Suprapubic skin (tissue), 4 donors: ENCODE measurements at regions not wholly inside any gene's neighbourhood (a gene's known extent, or its start where the extent isn't known, plus 50 kb on each side); places are given as distances from the start of the nearest gene placed in this dataset.

Source experiments
- DNase-seq, 2 donors: peaks; one replicate each; pipeline ENCODE4 v3.0.0-alpha.2; 2019; ENCODE audit warnings: low spot score in 2 of 2
- H3K27ac ChIP-seq: fragments of 200-600 bp; sonication (generic); one replicate; pipeline ENCODE4 v1.5.1; 2019
- H3K27me3 ChIP-seq: fragments of 200-600 bp; sonication (generic); one replicate; pipeline ENCODE4 v1.5.1; 2019
- H3K36me3 ChIP-seq: fragments of 200-600 bp; sonication (generic); one replicate; pipeline ENCODE4 v1.5.1; 2019
- H3K4me1 ChIP-seq: fragments of 200-600 bp; sonication (generic); one replicate; pipeline ENCODE4 v1.5.1; 2019
- H3K4me3 ChIP-seq: fragments of 200-600 bp; sonication (generic); one replicate; pipeline ENCODE4 v1.5.1; 2019; ENCODE audit warnings: mild to moderate bottlenecking
- H3K9me3 ChIP-seq: fragments of 200-600 bp; sonication (generic); one replicate; pipeline ENCODE4 v1.5.1; 2019
- EP300 ChIP-seq: sonication (generic); formaldehyde crosslinking; IDR thresholded peaks from one replicate; pipeline ENCODE4 v1.6.1; 2017; ENCODE audit warnings: antibody characterized with exemption
- POLR2A ChIP-seq, 2 donors: fragments of 450-650 bp; IDR thresholded peaks; one replicate each; pipeline ENCODE4 v1.6.1; 2017; ENCODE audit warnings: antibody characterized with exemption in 2 of 2, mild to moderate bottlenecking in 2 of 2, moderate library complexity in 2 of 2
- POLR2AphosphoS5 ChIP-seq, 3 donors: sonication (generic); formaldehyde crosslinking; IDR thresholded peaks; one replicate each; pipeline ENCODE4 v1.6.1; 2017; ENCODE audit warnings: antibody characterized with exemption in 3 of 3
- WGBS: methylation state at CpG from one replicate; pipeline ENCODE4 v1.1.5; 2018; 5-methylcytosine and 5-hydroxymethylcytosine counted together
- TF ChIP-seq, protein P1 (sequence below), 2 donors: fragments of 200-600 bp in 1 of 2; fragments of 450-650 bp in 1 of 2; sonication (generic) in 1 of 2; IDR thresholded peaks; one replicate each; pipeline ENCODE4 v1.5.1; 2016 to 2019; ENCODE audit warnings: antibody characterized with exemption in 2 of 2, mild to moderate bottlenecking in 1 of 2, moderate library complexity in 1 of 2

DNA sequence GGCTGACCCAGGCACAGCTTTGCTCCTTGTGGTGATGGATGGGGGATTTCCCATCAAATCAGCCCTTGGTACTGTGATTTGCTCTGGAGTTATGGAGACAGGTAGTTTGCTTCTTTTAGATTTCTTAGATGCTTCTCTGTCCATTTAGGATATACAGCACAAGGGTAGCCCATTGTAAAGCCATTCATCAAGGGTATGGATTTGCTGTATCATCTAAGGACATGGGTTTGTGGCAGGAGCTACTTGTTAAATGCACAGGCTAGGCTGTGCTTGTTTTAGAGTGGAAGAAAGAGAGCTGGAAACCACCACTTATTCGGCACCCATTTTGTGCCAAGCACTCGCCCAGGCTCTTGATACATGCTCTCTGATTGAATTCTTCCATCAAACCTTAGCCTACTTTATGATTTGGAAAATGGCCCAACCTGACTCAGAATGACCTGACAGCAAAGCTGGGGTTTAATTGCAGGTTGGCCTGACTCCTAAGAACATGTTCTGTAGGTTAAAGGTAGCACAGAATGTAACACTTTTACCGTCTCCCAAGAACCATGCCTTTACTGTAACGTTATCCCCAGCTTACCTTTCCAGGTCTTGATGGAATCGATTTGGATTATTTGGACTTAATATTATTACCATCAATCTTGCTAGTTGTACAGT is 168.0 kb downstream of the SNX10 start:
- TF ChIP-seq POLR2A (IDR thresholded peaks at IDR 0.05) (no peak), EP300 (no peak), POLR2AphosphoS5 (IDR thresholded peaks at IDR 0.05) (no peak)
- TF ChIP-seq, protein P1, sequence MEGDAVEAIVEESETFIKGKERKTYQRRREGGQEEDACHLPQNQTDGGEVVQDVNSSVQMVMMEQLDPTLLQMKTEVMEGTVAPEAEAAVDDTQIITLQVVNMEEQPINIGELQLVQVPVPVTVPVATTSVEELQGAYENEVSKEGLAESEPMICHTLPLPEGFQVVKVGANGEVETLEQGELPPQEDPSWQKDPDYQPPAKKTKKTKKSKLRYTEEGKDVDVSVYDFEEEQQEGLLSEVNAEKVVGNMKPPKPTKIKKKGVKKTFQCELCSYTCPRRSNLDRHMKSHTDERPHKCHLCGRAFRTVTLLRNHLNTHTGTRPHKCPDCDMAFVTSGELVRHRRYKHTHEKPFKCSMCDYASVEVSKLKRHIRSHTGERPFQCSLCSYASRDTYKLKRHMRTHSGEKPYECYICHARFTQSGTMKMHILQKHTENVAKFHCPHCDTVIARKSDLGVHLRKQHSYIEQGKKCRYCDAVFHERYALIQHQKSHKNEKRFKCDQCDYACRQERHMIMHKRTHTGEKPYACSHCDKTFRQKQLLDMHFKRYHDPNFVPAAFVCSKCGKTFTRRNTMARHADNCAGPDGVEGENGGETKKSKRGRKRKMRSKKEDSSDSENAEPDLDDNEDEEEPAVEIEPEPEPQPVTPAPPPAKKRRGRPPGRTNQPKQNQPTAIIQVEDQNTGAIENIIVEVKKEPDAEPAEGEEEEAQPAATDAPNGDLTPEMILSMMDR (IDR thresholded peaks at IDR 0.05) = no peak
- Histone ChIP-seq H3K4me1 (no peaks in the 10 kb centered on the region), H3K4me3 (no peak overlapping the region), H3K36me3 (no peaks in the 10 kb centered on the region), H3K27me3 (no peaks in the 10 kb centered on the region), H3K9me3 (no peaks in the 10 kb centered on the region), H3K27ac (no peak overlapping the region)
- DNase-seq = no peak
- WGBS = 76% methylated on average over 5 of the region's 5 CpGs

- DNase-seq = no peak
- TF ChIP-seq EP300 = no peak
Observed at GRCh38 chr7:26460351-26461085, 168.9 kb downstream of the SNX10 start.

DNA sequence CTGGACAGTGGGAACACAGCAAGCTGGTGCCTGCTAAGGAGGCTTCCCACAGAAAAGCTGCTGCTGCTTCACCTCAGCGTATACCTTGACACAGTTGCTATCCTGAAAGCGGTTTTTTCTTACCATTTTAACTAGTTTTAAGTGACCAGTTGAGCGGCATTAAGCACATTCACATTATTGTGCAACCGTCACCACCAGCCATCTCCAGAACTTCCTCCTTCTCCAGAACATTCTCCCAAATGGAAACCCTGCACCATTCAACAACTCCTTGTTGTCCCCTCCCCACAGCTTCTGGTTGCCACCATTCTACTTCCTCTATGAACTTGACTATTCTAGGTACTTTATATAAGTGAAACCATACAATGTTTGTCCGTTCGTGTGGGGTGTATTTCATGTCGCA is 169.9 kb downstream of the SNX10 start:
- TF ChIP-seq, protein P1 (IDR thresholded peaks at IDR 0.05) = no peak
- TF ChIP-seq POLR2AphosphoS5 (IDR thresholded peaks at IDR 0.05) (no peak), POLR2A (IDR thresholded peaks at IDR 0.05) (no peak), EP300 (no peak)
- Histone ChIP-seq H3K27me3 (no peaks in the 10 kb centered on the region), H3K9me3 (no peaks in the 10 kb centered on the region), H3K27ac (no peak overlapping the region), H3K4me1 (no peaks in the 10 kb centered on the region), H3K4me3 (no peak overlapping the region), H3K36me3 (no peaks in the 10 kb centered on the region)
- 91% methylated on average over 7 of the region's 7 CpGs for WGBS
- no peak for DNase-seq

More at GRCh38 chr7:26460351-26461085, 168.9 kb downstream of the SNX10 start:
- Histone ChIP-seq H3K36me3 (no peaks in the 10 kb centered on the region), H3K27ac (no peak overlapping the region), H3K4me3 (no peak overlapping the region), H3K27me3 (no peaks in the 10 kb centered on the region), H3K4me1 (no peaks in the 10 kb centered on the region), H3K9me3 (no peaks in the 10 kb centered on the region)
- WGBS = 65% methylated on average over 4 of the region's 4 CpGs

DNA sequence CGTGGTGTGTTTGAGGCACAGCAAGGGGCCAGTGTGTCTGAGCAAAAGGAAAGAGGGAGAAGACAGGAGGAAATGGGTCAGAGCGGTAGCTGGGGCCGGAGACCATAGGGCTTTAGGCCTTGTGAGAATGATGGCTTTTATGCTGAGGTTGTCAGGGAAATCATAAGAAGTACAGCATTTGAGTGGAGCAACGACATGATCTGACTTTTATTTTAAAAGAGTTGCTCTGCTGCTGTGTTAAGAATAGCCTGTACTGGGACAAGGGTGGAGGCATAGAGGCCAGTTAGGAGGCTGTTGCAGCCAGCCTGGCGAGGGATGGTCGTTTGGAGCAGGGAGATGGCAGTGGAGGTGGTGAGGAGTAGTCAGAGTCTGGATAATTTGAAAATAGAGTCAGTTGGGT is 174.3 kb downstream of the SNX10 start:
- no peak overlapping the region for H3K4me3 ChIP-seq
- 86% methylated on average over 6 of the region's 6 CpGs for WGBS
- TF ChIP-seq POLR2AphosphoS5 (IDR thresholded peaks at IDR 0.05) = no peak

DNA sequence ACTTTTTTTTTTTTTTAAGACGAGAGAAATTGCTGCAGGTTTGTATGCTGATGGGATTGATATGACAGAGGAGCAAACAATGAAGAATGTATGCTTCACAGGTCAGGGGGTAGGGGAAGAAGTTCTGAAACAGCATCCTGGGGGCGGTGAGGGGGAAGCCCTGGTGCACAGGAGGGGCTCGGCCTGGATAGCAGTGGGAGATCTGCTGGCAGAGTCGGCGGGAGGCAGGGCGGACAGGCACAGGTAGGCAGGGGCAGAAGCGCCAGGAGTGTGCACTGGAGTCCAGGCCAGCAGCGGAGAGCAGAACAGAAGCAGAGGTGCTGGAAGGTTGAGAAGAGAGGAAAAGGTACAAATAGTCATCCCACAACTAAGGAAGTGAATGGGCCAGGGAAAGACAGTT is 175.4 kb downstream of the SNX10 start:
- Histone ChIP-seq H3K4me3 (no peak overlapping the region), H3K27me3 (no peaks in the 10 kb centered on the region), H3K36me3 (no peaks in the 10 kb centered on the region), H3K4me1 (no peaks in the 10 kb centered on the region), H3K9me3 (no peaks in the 10 kb centered on the region), H3K27ac (no peak overlapping the region)
- no peak for TF ChIP-seq POLR2A (IDR thresholded peaks at IDR 0.05)
- no peak for TF ChIP-seq EP300
- TF ChIP-seq POLR2AphosphoS5 (IDR thresholded peaks at IDR 0.05) = no peak
- TF ChIP-seq, protein P1 (IDR thresholded peaks at IDR 0.05) = no peak
- WGBS = 96% methylated on average over 8 of the region's 8 CpGs
- DNase-seq = no peak

More for the DNA sequence above, 174.3 kb downstream of the SNX10 start:
- H3K4me1 ChIP-seq = no peaks in the 10 kb centered on the region
- no peaks in the 10 kb centered on the region for H3K9me3 ChIP-seq
- no peaks in the 10 kb centered on the region for H3K36me3 ChIP-seq
- DNase-seq = no peak
- H3K27me3 ChIP-seq = no peaks in the 10 kb centered on the region
- no peak overlapping the region for H3K27ac ChIP-seq

DNA sequence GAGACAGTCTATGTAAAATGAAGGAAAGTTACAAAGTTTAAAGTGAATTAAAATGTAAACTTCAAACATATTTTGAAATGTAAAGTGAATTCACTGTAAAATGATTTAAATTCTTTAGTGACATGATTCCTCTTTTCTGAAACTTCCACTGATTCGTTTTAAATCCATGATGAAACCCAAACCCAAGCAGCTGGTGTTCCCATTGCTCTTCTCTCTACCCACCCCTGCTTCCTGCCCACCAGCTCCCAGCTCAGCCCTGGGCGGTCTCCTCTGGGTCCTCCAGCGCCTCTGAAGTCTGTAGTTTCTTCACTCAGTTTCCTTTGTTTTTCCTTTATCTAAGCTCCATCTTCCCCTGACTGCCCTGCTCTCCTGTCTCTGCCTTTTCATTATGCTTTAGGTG is 175.9 kb downstream of the SNX10 start:
- 74% methylated on average over 3 of the region's 3 CpGs for WGBS
- no peaks in the 10 kb centered on the region for H3K9me3 ChIP-seq
- DNase-seq = no peak
- H3K36me3 ChIP-seq = no peaks in the 10 kb centered on the region
- no peaks in the 10 kb centered on the region for H3K4me1 ChIP-seq
- no peak for TF ChIP-seq POLR2AphosphoS5 (IDR thresholded peaks at IDR 0.05)
- no peak for TF ChIP-seq POLR2A (IDR thresholded peaks at IDR 0.05)
- TF ChIP-seq, protein P1 (IDR thresholded peaks at IDR 0.05) = no peak
- TF ChIP-seq EP300 = no peak
- H3K27ac ChIP-seq = no peak overlapping the region
- no peaks in the 10 kb centered on the region for H3K27me3 ChIP-seq
- no peak overlapping the region for H3K4me3 ChIP-seq
